ENCODE measurements at regions not wholly inside any gene's neighbourhood (a gene's known extent, or its start where the extent isn't known, plus 50 kb on each side); places are given as distances from the start of the nearest gene placed in this dataset.

DNA sequence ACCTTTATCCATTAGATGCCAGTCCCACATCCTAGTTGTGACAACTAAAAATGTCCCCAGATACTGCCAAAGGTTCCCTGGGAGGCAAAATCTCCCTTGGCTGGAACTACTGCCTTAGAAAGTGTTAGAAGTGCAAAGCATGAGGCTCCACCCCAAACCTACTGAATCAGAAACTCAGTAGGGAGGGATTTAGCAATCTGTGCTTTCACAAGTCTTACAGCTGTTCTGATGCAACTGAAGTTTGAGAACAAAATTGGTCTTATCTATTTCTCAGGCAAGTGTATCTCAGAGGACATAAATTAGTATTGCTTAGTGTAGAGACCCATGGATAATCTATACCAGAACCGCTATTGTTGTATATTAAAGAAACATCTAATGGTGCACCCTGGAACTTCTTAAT lies 70.2 kb downstream of the CLDN1 start:
- DNase-seq = no peak

DNA sequence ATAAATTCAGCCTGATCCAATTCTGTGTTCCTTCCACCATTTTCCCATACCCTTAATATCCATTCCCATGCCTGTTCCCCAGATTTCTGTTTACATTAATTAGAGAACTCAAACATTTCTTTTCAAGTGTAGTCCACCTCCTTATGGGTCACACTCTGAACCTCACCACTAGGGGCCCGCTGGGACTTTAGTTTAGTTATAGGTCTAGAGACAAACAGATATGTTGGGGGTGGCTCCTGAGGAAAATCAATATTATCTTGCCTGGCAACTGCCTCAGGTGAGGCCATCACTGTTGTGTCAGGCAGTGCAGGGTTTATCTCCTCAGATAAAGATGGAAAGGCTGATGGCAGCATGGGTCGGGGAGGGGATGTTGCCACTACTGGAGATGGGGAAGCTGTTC lies 72.8 kb downstream of the CLDN1 start:
- no peak for DNase-seq

DNA sequence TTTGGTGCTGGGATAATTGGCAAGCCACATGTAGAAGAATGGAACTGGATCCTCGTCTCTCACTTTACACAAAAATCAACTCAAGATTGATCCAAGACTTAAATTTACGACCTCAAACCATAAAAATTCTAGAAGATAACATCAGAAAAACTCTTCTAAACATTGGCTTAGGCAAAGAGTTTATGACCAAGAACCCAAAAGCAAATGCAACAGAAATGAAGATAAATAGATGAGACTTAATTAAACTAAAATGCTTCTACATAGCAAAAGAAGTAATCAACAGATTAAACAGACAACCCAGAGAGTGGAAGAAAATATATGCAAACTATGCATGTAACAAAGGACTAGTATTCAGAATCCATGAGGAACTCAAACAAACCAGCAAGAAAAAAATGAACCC lies 80.1 kb downstream of the CLDN1 start:
- DNase-seq = no peak

DNA sequence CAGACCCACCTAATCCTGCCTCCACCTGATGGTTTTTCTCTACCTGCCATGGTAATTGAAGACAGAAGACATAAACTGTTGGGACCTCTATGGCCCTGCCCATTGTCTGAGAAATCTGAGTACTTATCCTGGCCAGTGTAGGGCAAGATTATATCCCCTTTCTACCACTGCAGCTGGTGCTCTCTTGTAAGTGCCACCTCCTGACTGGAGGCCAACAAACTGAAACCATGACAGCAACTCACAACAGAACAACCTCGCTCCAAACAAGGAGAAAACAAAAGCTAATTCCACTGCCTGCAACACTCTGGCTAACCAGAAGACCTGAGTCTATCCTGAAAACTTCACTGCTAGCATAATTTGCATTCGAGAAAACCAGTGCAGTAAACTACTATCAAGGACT lies 82.9 kb downstream of the CLDN1 start:
- DNase-seq = no peak

DNA sequence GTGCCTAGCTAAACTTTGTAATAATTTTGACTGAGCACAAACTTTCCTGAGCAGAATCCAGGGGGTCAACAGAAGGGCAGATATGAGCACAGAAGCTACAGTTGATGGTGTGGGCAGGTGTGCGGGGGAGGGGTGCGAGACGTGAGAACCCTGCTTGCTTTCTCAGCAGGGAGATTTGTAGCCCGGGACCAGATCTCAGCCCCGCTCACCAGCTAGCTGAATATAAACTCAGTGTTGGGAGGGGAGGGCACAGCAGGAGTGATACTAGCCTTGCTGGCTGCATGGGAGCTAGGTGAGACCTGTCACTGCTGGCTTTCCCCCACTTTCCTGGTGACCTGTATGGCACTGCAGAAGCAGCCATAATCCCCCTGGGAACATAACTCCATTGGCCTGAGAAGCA lies 83.4 kb downstream of the CLDN1 start:
- no peak for DNase-seq

DNA sequence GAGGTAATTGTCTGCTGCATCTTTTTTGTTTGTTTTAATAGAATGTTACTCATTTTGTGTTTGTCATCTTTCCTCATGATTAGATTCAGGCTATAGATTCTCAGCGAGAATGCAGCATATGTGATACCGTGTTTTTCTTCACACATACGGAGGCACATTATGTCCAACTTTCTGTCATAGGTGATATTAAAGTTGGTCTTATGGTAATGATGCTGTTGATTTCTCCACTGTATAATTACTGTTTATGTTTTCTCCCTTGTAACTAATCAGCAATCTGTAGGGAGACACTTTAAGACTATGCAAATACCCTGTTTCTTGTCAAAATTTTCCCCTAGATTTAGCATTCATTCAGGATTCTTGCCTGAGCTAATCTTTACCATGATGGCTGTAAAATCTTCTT lies 87.6 kb downstream of the CLDN1 start:
- no peak for DNase-seq

DNA sequence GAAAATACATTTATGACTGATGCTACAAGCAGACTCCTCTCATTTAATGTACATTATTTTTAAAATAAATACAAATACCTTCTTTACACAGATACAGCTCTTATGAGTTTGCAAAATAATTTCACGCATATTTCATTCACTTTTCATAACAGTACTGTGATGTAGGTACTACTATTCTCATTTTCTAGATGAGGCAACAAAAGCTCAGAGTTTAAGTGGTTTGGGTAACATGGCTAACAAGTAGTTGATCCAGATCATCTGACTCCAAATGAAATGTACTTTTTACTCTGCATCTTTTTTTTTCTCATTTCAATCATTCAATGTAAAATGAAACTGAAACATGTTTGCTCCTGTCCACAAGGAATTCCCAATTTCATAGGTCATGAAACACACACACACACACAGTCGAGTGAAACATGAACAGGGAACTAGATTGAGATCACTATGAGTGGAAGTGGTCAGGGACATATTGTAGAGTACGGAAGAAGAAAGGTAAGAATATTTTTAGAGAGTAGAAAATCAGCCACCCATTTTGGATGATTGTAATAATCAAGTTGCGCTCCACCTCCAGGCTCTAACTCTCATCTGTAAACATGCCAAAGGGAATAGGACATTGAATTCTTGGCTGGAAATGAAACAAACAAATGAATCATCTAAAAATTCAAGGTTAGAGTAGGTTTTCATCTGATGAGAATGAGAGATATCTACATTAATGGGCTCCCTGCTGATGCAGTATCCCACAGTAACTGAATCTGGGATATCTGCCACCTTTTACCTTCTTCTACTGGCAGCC lies 92.4 kb downstream of the CLDN1 start:
- no peak for DNase-seq

DNA sequence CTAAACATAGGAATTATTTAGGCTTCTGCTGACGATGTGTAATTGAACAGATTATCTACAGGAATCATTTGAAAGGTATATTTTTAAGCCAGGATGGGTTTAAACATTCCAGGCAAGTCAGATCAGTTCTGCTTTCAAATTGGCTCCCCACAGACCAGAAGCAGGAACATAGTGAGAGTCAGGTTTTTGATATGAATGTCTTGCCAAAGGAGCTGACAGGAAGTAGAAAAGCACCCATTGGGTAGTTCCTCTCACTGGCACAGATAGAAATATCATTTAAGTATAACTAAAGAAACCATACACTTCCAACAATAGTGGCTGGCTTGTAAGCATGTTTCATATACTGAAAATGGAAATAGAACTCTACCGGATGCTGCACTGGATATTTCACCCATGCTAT lies 95.2 kb downstream of the CLDN1 start:
- no peak for DNase-seq

DNA sequence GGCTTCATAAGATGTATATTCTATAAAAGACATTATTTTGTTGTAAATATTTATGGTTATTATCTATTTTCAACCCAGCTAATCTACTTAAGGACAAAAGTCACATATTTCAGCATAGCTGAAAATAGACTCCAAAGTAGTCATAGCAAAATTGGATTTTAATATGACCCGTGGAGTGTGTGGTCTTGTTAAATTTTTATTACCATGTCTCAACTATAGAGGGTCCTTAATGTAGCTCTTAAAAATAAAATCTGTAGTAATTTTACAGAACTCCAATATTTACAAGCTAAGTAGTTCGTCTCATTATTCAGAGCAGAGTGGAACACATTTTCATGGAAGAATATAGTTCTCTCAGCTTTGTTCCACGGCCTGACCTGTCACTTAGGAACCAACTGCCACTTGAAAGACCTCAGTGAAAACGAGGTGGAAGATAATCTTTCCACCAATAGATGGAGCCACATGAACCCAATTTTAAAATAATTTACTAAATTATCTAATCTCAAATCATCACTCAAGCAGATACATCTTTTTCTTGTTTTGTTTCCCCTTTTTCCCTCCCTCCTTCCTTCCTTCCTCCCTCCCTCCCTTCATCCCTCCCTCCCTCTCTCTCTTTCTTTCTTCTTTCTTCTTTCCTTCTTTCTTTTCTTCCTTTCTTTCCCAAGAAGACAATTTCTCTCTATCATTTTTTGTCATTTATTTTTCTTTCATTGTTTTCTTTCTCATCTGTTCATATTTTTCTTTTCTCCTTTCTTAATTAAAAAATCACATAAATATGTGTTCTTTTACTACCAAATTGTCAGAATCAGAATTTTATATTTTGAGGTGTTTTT lies 97.2 kb downstream of the CLDN1 start:
- DNase-seq = peak in 1 of 2 experiments; percentile 51

DNA sequence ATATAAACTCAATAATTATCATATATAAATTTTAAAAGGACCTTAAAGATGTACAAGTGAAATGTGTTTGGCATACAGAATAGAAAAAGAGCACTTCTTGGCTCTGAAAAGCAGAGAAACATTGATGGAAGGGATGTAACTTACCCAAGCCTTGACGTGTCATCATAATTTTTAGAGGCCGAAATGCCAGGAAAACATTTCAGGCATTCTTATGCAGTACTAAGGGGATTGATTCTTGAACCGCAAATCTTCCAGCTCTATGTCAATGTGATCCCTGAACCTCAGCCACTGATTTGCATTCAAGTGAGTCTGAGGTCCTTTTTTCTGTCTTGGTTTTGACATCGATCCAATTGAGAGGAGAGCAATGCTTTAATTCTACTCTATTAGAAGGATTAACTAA lies 97.8 kb downstream of the CLDN1 start:
- DNase-seq = peak in 1 of 2 experiments; percentile 8

DNA sequence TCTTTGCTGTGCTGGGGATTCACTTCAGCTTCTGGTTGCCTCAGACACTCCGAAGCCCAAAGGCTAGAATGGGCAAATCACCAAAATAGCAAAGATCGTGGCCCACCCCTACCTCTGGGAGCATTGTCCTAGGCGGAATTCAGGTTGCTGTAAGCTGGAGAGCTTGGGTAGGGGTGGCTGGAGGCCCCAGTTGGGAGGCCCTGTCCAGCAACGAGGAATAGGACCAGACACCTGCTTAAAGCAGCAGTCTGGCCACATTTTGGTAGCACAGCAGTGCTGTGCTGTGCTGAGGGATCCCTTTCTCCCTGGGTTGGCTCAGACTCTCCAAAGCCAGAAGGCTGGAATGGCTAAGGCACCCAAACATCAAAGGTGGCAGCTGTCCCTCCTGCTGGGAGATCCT lies 99.3 kb downstream of the CLDN1 start:
- no peak for DNase-seq

DNA sequence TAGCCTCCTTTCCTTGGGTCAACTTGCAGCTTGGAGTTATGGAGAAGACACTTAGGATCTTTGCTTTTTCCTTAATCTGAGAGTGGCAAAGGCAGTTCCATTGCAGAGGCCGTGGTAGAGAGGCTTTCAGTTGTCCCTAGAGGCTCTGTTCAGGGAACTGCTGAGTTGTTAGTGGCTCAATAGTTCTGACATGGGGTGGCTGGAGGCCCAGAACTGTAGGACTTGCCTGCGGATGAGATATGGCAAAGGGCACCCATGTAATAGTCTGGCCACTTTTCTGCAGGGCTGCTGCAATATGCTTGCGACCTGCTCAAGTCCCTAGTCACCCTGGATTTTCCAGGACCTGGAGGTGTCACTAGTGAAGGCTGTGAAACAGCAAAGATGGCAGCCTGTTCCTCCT lies 99.9 kb downstream of the CLDN1 start:
- no peak for DNase-seq

DNA sequence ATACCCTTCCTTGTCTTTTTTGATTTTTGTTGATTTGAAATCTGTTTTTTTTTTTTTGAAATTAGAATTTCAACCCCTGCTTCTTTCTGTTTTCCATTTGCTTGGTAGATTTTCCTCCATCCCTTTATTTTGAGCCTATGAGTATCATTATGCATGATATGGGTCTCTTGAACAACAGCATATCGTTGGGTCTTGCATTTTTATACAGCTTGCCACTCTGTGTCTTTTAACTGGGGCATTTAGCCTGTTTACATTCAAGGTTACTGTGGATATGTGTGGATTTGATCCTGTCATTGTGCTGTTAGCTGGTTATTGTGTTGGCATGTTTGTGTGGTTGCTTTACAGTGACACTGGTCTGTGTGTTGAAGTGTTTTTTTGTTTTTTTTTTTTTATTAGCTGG lies 99.7 kb upstream of the P3H2 start:
- no peak for DNase-seq

DNA sequence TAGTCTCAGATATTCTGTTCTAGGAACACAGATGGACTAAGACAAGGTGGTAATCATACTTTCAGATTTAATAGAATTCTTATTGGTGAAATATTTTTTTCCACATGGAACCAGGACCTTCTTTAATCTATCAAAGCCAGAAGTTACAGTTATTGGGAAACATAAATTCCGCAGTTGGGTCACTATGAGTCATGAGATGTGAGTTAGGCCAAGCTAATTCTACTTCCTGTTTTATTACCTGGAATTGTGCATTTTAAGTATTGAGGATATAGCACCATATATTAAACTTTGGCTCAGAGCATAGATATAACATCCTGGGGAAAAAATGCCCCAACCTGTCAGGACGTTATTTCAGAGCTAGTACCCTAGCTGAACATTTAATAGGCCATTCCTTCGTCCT lies 96.4 kb upstream of the P3H2 start:
- DNase-seq = no peak

DNA sequence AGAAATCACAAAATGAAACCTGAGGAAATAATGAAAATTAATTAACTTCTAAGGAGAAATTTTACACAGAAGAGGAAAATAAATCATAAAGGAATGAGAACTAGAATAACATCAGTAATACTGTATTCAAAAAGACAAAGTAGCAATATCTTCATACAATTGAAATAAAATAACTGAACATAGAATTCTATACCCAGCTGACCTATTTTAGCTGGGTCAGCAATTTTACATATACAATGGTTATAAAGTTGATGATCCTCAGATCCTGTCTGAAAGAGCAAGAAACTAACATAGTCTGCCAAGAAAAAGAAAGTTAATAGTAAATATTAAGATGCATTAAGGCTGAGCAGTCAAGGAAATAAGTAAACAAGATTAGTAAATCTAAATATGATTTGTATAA lies 93.0 kb upstream of the P3H2 start:
- no peak for DNase-seq

DNA sequence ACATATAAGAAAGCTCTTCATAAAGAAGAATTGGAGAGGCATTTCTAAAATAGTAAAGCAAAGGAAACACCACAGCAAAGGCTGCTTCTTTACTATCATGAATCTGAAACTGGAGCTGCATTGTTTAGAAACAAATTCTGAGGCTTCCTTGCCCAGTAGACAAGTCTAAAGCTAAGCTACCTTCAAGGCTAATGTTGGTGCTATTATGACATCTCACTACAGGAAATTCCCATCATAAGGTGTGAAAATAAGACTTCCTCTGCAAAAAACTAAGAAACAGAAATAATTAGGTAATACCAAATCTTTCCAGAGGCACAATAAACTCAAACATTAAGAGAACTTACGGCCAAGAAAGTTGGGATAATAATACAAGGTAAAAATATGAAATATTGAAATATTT lies 89.9 kb upstream of the P3H2 start:
- no peak for DNase-seq

DNA sequence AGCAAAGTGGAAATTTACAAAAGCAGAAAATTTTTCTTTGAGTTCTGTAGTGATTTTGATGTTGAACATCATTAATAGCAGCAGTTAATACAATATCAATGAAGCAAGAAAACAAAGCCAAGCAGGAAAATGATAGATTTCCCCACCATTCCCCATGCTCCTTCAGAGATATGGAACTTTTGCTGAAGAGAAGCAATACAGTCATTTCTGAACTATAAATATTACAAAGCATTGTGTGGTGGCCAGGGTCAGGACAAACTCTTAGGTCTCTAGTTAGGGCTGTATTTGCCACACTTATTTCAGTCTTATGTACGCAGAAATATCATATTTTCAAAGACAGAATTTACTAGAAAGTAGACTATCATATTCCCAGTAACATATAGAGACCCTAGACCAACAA lies 88.8 kb upstream of the P3H2 start:
- no peak for DNase-seq

DNA sequence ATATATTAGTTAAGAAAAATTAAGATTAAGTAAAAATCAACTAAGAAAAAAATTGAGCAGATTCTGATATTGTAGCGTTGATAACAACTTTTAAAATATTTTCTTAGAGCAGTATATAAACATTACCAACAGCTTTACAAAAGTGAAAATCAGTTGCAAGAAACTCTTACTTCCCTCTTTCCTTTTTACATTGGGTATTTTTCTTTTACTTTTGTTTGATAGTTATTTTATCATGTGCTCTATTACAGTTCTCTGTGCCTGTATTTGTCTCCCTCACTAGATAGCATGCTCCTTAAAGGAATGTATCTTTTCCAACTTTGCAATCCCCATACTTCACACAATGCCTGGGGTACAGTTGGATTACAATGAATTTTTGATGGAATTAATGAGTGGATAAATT lies 87.5 kb upstream of the P3H2 start:
- DNase-seq = no peak

DNA sequence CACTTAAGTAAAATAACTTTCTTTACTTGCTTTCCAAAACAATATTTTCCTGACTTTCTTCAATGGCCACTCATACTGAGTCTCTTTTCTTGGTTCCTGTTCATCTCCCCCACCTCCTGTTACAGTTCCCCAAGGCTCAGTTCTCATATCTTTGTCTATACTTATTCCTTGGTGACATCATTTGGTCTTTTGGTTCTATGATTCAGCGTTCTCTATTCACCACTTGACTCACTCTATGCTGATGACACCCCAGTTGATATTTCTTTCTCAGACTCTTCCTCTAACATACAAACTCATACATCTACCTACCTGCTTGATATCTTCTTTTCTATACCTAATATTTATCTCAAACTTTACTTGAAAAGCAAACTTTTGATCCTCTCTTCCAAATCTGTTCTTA lies 85.0 kb upstream of the P3H2 start:
- no peak for DNase-seq

DNA sequence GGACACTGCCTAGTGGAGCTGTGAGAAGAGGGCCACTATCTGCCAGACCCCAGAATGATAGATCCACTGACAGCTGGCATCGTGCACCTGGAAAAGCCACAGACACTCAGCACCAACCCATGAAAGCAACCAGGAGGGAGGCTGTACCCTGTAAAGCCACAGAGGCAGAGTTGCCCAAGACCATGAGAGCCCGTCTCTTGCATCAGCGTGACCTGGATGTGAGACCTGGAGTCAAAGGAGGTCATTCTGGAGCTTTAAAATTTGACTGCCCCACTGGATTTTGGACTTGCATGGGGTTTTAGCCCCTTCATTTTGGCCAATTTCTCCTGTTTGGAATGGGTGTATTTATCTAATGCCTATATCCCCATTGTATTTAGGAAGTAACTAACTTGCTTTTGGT lies 83.5 kb upstream of the P3H2 start:
- DNase-seq = no peak

DNA sequence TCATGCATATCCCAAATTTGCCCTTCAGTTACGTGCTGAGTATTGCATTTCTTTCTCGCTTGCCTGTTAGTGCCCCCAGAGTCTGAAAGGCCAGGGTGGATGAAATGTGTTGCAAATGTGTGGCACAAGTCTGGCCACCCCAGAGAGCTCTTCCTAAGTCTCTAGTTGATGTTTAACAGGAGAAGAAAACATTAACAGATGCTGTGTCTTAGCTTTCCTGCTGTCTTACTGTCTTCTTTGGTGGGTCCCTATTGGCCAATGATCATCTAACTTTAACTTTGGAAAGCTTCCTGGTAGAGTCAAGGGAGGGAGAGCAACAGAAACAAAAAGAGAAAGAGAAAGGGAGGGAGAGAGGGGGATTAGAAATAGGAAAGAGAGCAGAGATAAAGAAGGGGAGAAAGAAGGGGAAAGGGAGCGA lies 76.7 kb upstream of the P3H2 start:
- no peak for DNase-seq

DNA sequence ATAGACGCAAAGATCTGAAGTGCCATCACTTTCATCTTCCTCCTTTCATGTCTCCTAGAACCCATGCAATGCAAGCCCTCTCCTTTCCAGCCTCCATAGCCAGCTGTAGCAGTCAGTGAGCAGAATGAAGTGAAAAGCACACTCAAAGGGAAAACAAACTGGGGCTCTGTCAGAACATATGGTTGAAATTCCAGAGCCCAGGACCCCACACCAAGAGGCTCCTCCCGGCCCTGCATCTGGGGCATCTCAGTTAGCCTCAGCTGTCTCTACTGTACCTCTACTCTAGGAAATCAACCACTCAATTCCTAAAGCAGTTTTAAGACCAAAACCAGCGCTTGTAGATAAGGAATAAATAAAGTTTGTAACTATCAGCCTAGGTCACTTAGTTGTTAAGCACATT lies 73.8 kb upstream of the P3H2 start:
- DNase-seq = no peak

DNA sequence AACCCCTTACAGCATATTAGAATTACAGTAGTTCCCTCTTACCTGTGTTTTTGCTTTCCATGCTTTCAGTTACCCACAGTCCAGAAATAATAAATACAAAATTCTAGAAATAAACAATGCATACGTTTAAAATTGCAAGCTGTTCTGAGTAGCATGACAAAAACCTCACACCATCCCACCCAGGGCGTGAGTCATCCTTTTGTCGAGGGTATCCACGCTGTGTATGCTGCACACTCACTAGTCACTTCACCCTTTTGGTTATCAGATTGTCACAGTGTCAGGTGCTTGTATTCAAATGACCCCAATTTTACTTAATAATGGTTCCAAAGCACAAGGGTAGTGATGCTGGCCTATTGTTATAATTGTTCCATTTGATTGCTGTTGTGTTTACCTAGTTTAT lies 72.5 kb upstream of the P3H2 start:
- DNase-seq = no peak

DNA sequence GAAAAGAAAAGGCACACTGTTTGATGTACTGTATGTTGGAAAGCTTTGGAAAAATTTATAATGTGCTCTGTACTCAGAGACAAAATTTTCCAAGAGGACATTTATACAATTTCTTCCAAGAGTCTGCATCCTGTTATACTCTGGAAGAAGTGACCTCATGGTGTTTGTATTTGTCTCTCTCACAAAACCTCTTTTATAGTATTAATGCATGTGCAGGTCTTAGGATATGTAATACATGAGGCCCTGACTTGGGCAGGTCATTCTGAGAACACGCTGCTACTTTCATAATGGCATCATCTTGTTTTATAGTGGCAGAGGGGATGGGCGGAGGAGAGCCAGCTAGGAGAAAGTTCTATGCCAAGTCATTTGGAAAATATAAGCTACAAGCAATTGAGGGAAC lies 72.0 kb upstream of the P3H2 start:
- no peak for DNase-seq

DNA sequence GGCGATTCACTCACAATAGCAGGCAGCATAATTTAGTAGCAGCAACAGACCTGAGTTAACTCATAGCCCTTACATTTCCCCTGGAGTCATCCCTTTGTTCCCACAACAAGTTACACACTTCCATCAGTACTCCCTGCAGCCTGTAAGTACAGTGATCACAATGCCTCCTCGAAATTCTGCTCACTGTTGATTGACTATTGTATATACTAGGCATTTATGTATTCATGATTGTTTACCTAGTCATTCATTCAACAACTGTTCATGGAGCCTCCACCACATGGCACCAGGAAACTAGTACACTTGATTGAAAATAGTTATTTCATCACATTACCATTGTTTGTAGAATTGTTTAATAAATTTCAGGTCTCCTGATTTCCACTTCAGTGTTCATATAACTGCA lies 71.4 kb upstream of the P3H2 start:
- DNase-seq = no peak
